Activated CD8-positive, alpha-beta T cell treated with anti-CD3 and anti-CD28 coated beads for 36 hours (primary cell): ENCODE measurements at regions not wholly inside any gene's neighbourhood (a gene's known extent, or its start where the extent isn't known, plus 50 kb on each side); places are given as distances from the start of the nearest gene placed in this dataset.

Experiments used
- ATAC-seq: fragments of 200-7000 bp; cut with Tn5 transposase; one replicate; pipeline ENCODE4 v1.10.0; 2021; ENCODE audit warnings: mild to moderate bottlenecking, moderate library complexity
- CTCF ChIA-PET: fragments of 350-600 bp; sonication (Branson Sonifier 250); formaldehyde crosslinking; loops from one replicate; lab custom pipeline; 2021; ENCODE audit warnings: antibody characterized with exemption; lab: Charles Lee
- POLR2A ChIA-PET: fragments of 350-600 bp; sonication (Branson Sonifier 250); formaldehyde crosslinking; loops from one replicate; lab custom pipeline; 2021; ENCODE audit warnings: antibody characterized with exemption; lab: Charles Lee
- DNase-seq: peaks from one replicate; pipeline ENCODE4 v3.0.0-alpha.2; 2020
- H3K27ac Mint-ChIP-seq: one replicate; pipeline ENCODE4 v1.8.0; 2021; ENCODE audit warnings: mild to moderate bottlenecking, mixed read lengths
- H3K27me3 Mint-ChIP-seq: one replicate; pipeline ENCODE4 v1.8.0; 2021; ENCODE audit warnings: mixed read lengths
- H3K36me3 Mint-ChIP-seq: one replicate; pipeline ENCODE4 v1.8.0; 2021; ENCODE audit warnings: low read depth, mixed read lengths
- H3K4me1 Mint-ChIP-seq: one replicate; pipeline ENCODE4 v1.8.0; 2021; ENCODE audit warnings: low read depth, mixed read lengths
- H3K4me3 Mint-ChIP-seq: one replicate; pipeline ENCODE4 v1.8.0; 2021; ENCODE audit warnings: mild to moderate bottlenecking, moderate library complexity, mixed read lengths
- H3K9me3 Mint-ChIP-seq: one replicate; pipeline ENCODE4 v1.8.0; 2021; ENCODE audit warnings: mixed read lengths
- intact Hi-C: fragments of 100-400 bp; cut with micrococcal nuclease; formaldehyde crosslinking; loops from one replicate; pipeline ENCODE4 v1.10.0; 2022
- TF ChIP-seq, protein P1 (sequence below): fragments of 200-600 bp; IDR thresholded peaks from one replicate; pipeline ENCODE4 v1.8.0; 2022; ENCODE audit warnings: antibody characterized with exemption, mild to moderate bottlenecking

DNA sequence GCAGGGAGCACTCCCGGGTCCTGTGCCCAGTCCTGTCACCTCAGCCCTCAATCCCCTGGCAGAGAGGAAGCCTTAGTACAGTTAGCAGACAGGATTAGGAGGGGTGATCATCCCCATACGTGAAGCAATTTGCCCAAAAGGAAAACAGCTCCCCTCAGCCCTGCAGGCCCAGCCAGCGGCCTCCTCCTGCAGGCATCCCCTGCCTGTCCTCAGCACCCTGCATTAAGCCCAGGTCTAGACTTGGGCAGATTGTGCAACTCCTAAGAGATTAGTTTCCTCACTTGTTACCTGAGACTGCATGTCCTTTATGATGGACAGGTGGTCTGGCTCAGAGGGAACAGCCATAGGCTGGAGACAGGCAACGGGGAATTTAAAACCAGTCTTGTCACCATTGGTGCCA lies 95.5 kb upstream of the TMEM45B start:
- Mint-ChIP-seq H3K36me3 (no peaks in the 10 kb centered on the region), H3K27me3 (peaks cover 4% of the 10 kb centered on the region), H3K4me1 (no peaks in the 10 kb centered on the region), H3K27ac (no peak overlapping the region), H3K4me3 (no peak overlapping the region), H3K9me3 (no peaks in the 10 kb centered on the region)
- ATAC-seq (no peak), DNase-seq (no peak)
- intact Hi-C loops = no loop called here
- TF ChIP-seq, protein P1, sequence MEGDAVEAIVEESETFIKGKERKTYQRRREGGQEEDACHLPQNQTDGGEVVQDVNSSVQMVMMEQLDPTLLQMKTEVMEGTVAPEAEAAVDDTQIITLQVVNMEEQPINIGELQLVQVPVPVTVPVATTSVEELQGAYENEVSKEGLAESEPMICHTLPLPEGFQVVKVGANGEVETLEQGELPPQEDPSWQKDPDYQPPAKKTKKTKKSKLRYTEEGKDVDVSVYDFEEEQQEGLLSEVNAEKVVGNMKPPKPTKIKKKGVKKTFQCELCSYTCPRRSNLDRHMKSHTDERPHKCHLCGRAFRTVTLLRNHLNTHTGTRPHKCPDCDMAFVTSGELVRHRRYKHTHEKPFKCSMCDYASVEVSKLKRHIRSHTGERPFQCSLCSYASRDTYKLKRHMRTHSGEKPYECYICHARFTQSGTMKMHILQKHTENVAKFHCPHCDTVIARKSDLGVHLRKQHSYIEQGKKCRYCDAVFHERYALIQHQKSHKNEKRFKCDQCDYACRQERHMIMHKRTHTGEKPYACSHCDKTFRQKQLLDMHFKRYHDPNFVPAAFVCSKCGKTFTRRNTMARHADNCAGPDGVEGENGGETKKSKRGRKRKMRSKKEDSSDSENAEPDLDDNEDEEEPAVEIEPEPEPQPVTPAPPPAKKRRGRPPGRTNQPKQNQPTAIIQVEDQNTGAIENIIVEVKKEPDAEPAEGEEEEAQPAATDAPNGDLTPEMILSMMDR = no peak
- POLR2A ChIA-PET = no interaction called here
- CTCF ChIA-PET = interaction anchor here (1.1 to 1.5 kb wide), 3 partner anchors 23 to 30 kb away, joined by 3 to 4 read pairs (median 3); no protein-coding TSS in a partner anchor

DNA sequence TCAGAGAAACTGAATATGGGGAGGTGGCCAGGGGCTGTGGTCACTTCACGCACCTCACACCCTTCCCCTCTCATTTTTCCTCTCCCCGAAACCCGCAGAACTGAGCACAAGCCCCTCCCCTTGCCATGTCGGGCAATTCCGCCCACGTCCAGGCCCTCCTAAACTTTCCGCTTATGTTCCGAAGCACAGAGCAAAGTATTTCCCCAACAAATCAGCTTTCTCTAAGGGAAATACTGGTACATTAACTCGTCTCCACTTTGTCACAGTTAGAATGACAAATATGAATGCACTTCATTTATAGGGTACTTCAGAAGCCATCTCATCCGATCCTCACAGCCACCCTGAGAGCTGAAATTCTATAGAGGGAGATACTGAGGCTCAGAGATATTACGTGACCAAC lies 94.7 kb upstream of the TMEM45B start:
- no peak overlapping the region for H3K4me3 Mint-ChIP-seq
- DNase-seq = no peak
- ChIA-PET POLR2A (no interaction called here), CTCF (interaction anchor here (1.3 kb wide), 1 partner anchor 26 kb away, joined by 3 read pairs; no protein-coding TSS in a partner anchor)
- H3K27me3 Mint-ChIP-seq = peaks cover 2% of the 10 kb centered on the region
- ATAC-seq = no peak
- intact Hi-C loops = no loop called here
- no peaks in the 10 kb centered on the region for H3K9me3 Mint-ChIP-seq
- no peaks in the 10 kb centered on the region for H3K36me3 Mint-ChIP-seq
- no peak overlapping the region for H3K27ac Mint-ChIP-seq
- no peaks in the 10 kb centered on the region for H3K4me1 Mint-ChIP-seq
- TF ChIP-seq, protein P1 = no peak

DNA sequence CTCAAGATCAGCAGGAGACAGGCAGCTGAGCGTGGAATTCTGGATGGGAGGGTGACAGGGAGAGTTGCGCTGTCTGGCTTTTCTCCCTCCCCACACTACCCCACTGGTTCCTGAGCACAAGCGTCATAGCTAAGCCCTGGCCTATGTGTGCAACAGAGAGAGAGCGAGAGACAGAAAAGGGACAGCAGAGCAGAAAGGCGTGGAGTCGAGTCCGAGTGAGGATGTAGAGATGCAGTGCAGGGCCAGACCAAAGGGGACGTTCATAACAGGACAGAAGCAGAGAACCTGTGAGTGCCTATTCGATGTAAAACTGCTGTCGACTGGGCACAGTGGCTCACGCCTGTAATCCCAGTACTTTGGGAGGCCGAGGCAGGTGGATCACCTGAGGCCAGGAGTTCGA lies 94.0 kb upstream of the TMEM45B start:
- TF ChIP-seq, protein P1 = no peak
- no peaks in the 10 kb centered on the region for H3K9me3 Mint-ChIP-seq
- ChIA-PET POLR2A (no interaction called here), CTCF (no interaction called here)
- H3K36me3 Mint-ChIP-seq = no peaks in the 10 kb centered on the region
- H3K4me1 Mint-ChIP-seq = no peaks in the 10 kb centered on the region
- ATAC-seq (no peak), DNase-seq (no peak)
- intact Hi-C loops = no loop called here
- H3K4me3 Mint-ChIP-seq = no peak overlapping the region
- H3K27me3 Mint-ChIP-seq = no peaks in the 10 kb centered on the region
- no peak overlapping the region for H3K27ac Mint-ChIP-seq

DNA sequence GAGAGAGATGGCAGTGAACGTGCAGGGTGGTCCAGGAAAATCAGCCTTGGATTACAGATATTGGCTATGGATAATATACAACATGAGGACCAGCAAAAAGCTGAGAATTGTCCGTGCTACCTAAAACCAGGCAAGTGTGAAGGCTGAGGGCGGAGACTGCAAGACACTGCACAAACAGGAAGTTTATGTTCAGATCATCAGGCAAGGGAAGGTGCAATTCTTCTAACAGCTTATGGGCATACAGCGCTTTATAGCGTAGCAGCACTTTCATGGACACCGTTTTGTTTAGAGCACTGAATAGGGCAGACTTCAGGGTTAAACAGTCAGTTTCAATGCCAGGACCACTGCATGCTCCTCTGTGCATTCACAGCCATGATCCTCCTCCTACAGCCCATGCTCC lies 93.1 kb upstream of the TMEM45B start:
- ChIA-PET POLR2A (no interaction called here), CTCF (no interaction called here)
- Mint-ChIP-seq H3K36me3 (no peaks in the 10 kb centered on the region), H3K27ac (no peak overlapping the region), H3K9me3 (no peaks in the 10 kb centered on the region), H3K4me3 (no peak overlapping the region), H3K4me1 (no peaks in the 10 kb centered on the region), H3K27me3 (no peaks in the 10 kb centered on the region)
- intact Hi-C loops = no loop called here
- no peak for DNase-seq
- ATAC-seq = no peak
- TF ChIP-seq, protein P1 = no peak

DNA sequence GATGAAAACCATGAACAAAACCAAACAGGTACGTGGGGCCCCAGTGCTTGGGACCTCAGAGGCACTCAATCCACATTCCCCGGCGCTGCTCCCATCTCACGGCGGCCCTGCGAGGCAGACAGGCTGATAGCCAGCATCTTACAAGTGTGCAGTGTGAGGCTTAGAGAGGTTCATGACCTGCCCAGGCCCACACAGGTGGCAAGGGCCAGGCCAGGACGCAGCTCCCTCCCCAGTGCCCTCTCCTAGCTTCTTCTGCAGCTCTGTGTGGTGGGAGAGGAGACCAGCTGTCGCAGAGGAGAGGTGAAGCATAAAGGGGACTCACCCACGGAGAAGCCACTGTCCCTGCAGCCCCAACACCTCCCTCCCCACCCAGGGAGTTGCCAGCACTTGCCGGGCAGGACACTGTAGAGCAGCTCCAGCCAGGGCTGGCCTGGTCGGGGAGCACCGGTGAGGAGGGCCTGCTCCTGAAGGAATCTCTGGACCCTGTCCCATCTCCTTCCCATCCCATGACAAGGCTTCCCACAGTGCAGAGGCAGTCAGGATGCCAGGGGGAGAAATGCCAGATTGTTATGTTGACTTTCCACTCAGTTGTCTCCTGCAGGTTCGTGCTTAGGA lies 92.4 kb upstream of the TMEM45B start:
- Mint-ChIP-seq H3K36me3 (no peaks in the 10 kb centered on the region), H3K4me1 (no peaks in the 10 kb centered on the region), H3K9me3 (no peaks in the 10 kb centered on the region), H3K27ac (no peak overlapping the region), H3K27me3 (no peaks in the 10 kb centered on the region), H3K4me3 (no peak overlapping the region)
- intact Hi-C loops = no loop called here
- CTCF ChIA-PET = no interaction called here
- TF ChIP-seq, protein P1 = no peak
- POLR2A ChIA-PET = no interaction called here
- no peak for ATAC-seq
- no peak for DNase-seq
